Ammon's horn (tissue), 1 donor: ENCODE measurements at regions not wholly inside any gene's neighbourhood (a gene's known extent, or its start where the extent isn't known, plus 50 kb on each side); places are given as distances from the start of the nearest gene placed in this dataset.
"Not testable (repeated sequence)": the region's sequence is repeated elsewhere in the genome, so short reads cannot be mapped to it uniquely, and the experiment has no call there.

Source experiments
- DNase-seq: peaks from one replicate; pipeline ENCODE4 v3.0.0-alpha.2; 2016; ENCODE audit warnings: low spot score

DNA sequence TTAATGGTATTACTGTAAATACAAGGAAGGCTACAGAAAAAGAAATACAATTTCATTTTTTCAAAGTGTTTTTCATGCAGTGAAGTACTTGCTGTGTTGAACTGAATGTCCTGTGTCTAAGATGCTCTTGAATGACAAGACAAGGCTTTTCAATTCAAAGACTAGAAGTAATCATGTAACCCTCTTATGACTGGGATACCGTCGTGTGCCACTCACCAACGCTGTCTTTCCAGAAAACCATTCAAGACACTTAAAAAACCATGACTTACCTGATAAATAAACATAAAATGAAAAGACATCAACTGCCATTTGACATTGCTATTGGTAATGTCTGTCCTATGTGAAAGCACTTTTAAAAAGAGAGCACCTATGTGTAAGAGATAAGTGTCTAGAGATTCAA is 183.1 kb upstream of the DPP10 start:
- no peak for DNase-seq

DNA sequence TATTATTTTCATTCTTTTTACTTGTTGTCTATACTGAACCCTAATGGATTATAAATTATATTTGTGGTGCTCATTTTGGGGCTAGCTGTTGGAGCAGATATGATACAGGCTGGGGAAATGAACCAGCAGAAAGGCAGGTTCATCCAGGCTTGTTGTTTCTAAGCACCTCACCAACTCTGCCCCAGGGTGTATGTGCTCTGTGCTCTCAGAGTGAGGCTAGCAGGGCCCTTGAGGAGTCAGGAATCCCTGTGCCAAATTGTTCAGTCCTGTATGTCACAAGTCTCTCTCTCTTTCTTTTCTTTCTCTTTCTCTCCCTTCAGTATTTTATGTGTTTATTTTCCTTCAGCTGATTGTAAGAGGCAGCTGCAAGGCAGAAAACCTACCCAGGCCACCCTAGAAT is 181.1 kb upstream of the DPP10 start:
- no peak for DNase-seq

DNA sequence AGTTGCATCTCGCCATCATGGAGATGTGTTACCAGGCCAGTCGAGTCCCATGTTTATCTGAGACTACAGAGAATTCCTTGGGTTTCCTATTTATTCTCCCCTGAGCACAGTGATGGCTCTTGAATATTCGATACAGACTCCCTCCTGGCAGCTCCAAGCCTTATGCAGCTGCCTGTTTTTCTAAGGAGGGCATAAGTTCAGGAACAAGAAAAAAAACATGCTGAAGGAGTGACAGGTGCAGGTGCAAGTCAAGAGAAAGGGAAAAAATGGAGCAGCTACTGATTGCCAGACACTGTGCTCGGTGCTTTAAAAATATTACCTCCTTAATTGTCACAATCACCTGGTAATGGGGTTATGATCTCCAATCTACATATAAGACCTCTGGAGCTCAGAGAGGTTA is 177.2 kb upstream of the DPP10 start:
- DNase-seq: no peak

DNA sequence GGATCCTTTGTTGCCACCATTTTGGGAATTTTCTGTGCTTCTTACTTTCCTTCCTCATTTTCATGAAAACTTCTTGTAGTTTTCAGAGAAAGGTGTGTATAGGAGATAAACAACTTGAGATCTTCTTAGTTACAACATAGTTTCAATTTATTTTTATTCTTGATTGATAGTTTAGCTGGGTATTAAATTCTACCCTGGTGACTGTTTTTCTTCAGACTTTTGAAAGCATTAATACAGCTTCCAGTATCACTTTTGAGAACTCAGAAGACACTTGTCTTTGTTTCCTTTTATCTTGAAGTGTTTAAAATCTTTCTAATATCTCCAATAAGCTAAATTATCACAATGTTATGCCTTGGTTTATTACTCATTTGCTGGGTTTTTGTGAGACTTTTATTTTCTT is 167.5 kb upstream of the DPP10 start:
- no peak for DNase-seq

DNA sequence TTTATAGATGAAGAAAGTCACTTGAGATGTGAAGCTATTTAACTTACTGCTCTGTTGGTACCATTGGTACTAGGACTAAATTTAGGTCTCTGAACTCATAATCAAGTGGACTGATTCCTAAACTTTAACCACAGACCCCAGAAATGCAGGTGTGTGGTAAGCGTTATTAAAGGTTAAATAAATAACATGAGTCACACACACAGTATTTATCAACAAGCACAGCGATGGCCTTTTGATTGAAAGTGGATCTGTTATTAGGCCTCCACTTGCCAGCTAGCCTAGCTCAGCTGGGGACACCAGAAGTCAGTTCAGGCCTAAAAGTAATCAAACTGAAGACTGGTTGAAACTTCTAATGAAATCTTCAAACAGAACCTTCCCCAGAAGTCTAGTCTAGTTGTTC is 161.3 kb upstream of the DPP10 start:
- no peak for DNase-seq

DNA sequence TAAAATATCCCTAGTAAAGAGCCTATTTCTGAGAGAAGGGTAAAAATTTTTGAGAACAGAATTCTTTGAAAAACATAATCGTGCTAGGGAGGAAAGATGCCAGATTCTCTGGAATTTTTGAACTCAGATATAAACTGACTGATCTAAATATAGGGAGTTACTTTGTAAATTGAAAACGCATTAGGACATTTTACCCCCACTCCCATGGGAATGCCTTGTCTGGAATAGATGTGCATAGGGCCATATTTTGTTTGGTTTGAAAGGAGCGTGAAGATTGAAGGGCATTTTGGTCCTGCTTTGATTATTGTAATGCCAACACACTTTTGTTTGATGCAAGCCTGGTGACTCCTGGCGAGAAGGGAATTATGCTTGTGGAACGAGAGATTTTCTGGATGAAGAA is 158.7 kb upstream of the DPP10 start:
- no peak for DNase-seq

DNA sequence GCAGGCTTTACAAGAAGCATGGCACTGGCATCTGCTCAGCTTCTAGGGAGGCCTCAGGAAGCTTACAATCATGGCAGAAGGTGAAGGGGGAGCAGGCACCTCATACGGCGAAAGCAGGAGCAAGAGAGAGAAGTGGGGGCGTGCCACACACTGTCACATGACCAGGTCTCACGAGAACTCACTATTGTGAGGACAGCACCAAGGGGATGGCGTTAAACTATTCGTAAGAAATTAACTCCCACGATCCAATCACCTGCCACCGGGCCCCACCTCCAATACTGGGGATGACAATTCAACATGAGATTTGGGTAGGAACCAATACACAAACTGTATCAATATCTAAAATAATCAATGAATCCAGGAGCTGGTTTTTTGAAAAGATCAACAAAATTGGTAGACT is 156.0 kb upstream of the DPP10 start:
- no peak for DNase-seq

DNA sequence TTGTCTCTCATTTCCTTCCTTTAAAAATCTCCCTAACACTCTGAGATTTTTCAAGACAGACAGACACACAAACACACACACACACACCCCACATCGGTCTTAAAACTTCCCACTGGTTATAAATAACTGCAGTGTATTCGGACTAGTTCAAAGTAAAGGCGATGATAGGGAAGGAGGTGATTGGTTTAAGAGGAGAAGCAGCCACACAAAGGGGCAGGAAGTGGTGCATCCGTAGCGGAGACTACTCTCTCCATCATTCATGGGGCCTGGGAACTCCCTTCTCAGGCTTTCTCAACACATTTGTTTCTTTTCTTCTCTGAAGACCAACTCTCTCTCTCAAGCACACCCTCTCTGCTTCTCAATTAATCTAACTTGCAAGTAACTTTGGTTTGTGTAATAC is 149.1 kb upstream of the DPP10 start:
- DNase-seq: no peak

DNA sequence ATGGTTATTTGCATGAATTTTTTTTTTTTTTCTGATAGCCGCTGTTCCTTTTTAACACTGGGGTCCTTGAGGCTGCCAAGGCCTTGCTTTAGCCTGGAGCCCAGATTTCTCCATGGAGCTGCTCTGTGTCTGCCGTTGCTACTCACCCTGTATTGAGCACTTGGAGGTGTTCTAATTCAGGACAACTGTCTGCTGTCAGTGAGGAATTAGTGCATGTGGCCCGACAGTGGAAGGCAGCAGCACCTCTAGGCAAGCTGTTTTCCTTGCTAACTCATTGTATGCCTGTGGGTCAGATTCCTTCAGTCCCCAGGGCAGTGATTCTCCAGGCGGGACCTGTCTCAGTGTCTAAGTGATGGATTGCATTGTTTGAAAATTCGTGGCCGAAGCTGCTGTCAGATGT is 147.7 kb upstream of the DPP10 start:
- DNase-seq: no peak

DNA sequence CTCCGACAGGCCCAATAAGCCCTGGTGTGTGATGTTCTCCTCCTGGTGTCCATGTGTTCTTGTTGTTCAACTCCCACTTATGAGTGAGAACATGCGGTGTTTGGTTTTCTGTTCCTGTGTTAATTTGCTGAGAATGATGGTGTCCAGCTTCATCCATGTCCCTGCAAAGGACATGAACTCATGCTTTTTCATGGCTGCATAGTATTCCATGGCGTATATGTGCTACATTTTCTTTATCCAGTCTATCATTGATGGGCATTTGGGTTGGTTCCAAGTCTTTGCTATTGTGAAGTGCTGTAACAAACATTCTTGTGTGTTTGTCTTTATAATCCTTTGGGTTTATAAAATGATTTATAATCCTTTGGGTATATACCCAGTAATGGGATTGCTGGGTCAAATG is 142.1 kb upstream of the DPP10 start:
- DNase-seq: not testable (repeated sequence)

DNA sequence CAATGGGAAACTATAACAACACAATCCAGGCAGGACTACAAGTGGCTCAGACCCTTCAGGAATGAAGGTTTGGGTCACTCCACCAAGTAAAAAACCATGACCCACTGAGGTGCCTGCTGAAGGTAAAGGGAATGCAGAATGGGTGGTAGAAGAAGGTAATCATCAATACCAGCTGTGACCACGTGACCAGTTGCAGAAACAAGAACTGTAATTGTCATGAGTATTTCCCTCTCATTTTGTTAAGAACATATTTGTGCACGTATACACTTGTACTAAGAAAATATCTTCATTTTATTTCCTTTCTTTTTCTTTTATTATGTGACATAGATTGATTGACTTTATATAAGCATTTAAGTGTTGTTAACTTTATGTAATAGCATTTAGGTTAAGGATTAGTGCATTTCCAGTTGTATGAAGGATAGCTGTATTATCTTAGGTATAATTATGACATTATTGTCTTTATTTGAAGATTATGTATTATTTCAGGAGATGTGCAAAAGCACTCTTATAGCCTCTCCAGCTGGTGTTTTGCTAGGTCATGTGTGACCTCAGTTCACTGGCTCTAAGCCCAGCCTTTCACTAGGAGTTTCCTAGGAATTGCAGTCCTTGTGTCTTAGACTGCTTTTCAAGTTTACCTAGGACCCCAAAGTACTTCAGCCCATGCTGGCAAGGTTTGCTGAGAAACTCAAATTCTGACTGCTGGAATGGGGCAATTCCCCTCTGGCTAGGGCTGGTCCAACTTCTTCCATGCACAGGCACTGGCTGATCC is 125.7 kb upstream of the DPP10 start:
- no peak for DNase-seq

DNA sequence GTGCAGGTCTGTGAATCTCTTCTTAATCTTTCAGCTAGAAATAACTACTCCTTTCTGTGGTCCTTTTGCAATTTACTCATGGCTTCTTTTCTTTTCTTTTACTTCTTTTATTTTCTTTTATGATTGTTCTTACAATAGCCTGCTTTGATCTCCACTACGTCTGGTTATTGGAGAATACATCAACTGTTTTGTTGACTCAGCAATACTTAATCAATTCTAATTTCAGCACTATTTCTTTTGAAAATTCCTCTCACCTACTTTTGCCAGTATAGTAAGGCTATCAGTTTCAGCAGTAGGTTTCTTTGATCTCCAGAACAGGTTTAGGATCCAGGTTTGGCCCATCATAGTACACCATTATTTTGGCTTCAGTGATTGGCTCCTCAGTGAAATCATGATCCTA is 111.8 kb upstream of the DPP10 start:
- DNase-seq: no peak

DNA sequence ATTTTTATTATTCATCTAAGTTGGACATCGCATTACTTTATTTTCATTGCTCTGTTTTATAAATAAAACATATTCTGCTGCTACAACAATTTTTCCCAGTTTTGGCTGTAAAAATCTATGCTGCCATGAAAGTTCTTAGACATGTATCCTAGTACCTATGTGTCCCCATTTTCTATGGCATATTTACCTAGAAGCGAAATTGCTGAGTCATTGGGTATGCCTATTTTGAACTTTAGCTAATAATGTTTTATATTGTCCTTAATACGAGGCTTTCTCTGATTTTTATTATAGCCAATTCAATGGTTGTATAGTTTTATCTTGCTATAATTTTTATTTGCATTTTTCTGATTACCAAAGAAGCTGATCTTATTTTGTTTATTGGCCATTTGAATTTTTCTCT is 110.5 kb upstream of the DPP10 start:
- DNase-seq: no peak

DNA sequence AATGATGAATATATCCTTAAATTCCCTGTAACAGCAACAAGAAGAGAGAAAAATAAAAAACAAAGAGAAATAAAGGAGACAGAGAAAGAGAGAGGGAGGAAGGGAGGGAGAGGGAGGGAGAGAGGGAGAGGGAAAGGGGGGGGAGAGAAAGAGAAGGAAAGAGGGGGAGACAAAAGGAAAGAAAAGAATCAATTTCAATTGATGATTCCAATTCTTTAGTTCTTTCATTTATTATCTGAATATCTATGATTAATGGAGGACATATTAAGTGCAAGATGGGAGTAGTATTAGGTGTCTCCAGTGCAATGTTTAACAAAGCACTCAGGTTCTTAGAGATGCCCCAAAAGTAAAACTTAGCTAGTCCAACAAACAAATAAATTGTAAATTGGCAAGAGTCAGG is 97.2 kb upstream of the DPP10 start:
- DNase-seq: no peak

DNA sequence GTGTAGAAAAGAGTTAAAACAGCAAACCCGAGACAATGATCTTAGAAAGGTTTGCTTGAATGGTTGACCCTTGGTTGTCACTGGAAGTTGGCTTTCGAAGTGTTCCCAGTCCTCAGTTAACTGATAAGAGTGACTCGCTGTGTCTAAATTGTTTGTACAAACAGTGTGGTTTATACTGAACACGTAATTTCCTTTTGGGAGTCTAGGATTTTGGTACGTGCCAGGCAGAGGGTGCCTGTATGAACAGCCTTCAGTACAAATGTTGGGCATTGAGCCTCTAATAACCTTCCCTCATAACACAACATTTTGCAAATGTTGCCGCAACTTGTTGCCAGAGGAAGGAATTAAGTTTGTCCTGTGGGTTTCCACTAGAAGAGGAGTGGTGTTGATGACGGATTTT is 95.8 kb upstream of the DPP10 start:
- no peak for DNase-seq

DNA sequence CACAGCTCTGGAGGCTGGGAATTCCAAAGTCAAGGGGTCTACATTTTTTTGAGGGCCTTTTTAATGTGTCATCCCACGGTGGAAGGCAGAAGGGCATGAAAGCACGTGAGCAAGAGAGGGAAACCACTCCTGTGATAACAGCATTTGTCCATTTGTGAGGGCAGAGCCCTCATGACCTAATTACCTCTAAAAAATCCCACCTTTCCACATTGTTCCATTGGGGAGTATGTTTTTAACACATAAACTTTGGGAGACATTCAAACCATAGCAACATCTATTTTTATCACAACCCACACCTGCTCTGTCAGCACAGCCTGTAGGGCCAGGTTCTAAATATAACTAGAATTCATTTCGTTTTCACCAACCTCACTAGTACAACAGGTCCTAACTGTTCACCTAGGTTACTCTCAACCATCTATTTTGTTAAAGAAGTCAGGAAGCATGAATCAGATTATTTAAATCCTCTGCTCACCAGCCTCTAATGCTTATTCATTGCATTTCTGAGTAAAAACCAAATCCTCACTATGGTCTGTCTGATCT is 92.2 kb upstream of the DPP10 start:
- no peak for DNase-seq

DNA sequence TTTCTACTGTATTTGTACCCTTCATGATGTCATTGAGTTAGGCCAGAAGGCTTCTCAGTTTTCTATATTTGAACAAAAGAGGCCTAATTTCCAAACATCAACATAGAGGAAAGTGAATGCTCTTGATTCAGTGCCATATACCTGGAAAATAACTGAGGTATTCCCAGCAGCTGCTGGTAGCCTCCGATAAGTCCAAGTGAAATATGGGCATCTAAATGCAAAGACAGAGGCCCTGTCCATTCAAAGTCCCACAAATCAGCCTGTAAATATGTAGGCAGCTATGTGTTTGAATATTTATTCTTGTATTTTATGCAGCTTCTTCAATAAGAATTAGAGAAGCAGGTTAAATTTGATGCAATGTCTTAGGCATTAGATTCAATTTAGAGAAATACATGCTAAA is 89.5 kb upstream of the DPP10 start:
- DNase-seq: no peak

DNA sequence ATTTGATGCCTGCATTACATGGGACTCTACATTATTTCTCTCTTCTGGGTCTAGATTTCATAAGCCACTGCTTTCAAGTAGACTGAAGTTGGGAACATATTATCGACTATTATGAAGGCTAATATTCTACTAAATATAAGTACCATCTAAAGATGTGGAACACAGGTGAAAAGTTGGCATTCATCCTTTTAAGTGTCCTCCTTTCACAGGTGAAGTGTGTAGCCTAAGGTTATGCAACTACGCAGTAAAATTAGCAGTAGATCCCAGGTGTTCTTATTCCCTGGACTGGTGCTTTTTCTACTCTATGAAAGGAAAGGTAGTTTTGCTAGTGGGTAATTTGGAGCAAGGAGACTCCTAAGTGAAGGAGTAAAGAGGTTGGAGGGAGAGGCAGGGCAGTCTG is 88.2 kb upstream of the DPP10 start:
- no peak for DNase-seq

DNA sequence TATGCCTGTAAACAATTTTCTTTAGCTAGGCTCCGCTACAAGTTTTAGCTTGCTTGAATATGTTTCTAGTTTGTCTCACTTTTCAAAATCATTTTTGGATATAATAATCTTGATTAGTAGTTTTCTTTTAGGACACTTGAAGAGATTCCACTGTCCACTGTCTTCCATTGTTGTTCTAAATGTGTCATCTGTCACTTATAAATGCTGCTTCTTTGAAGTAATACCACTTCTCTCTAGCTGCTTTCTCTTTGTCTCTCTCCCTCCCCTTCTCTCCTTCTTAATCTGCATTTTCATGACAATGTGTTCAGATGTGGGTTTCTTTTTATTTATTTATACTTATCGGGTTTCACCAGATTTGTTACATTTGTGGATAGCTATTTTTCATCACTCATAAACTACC is 73.7 kb upstream of the DPP10 start:
- DNase-seq: no peak

DNA sequence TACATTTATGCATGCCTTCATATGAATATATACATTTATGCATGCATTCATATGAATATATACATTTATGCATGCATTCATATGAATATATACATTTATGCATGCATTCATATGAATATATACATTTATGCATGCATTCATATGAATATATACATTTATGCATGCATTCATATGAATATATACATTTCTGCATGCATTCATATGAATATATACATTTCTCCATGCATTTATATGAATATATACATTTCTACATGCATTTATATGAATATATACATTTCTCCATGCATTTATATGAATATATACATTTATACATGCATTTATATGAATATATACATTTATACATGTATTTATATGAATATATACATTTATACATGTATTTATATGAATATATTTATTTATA is 70.7 kb upstream of the DPP10 start:
- not testable (repeated sequence) for DNase-seq

DNA sequence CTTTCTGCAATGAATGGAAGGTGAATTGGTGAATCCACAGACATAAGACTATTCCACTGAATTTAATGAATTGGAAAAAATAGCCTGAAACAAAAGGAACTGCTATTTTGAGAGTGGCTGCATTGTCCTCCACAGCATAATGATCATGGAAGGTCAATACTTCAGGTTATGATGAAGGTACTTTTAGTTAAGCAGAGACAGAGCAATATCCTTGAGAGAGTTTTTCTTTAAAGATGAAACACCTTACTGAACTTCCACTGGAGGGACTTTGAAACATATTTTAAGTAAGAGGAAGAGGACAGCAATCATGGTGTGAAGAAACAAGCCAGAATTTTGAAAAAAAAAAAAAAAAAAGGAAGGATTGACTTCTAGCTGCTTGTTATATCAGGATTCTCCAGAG is 68.8 kb upstream of the DPP10 start:
- DNase-seq: no peak

DNA sequence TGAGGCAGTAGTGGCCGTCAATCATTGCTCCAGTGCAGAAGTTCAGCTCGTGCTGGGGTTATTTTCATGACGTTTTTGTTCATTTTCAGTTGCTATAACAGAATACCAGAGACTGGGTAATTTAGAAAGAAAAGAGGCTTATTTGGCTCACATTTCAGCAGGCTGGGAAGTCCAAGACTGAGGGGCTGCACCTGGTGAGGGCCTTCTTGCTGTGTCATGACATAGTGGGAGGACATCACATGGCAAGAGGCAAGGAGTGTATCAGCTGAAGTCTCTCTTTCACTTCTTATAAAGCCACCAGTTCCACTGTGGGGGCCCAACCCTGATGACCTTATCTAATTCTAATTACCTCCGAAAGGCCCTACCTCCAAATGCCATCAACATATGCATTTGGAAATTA is 58.0 kb upstream of the DPP10 start:
- no peak for DNase-seq

DNA sequence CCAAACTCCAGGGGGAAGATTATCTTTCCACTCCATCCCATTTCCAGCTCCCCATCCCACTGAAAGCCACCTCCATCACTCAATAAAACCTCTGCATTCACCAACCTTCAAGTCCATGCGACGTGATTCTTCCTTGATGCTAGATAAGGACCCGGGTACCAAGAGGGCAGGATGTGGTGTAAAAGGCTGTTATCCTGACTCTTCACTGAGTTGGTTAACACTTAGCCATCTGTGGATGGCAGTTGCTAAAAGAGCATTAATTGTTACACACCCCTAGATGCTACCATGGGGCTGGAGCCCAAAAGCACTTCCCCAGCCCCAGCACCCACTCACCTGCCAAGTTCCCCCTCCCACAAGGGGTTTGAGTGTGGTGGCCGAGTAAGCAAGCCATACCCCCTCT is 53.4 kb upstream of the DPP10 start:
- DNase-seq: no peak
